Fibroblast of the aortic adventitia (primary cell): ENCODE measurements at regions not wholly inside any gene's neighbourhood (a gene's known extent, or its start where the extent isn't known, plus 50 kb on each side); places are given as distances from the start of the nearest gene placed in this dataset.

Source experiments
- DNase-seq: peaks from one replicate; pipeline ENCODE4 v3.0.0-alpha.2; 2010; ENCODE audit warnings: low read depth
- H3K4me3 ChIP-seq: 2 replicates; pipeline ENCODE4 v1.5.1; 2011; ENCODE audit warnings: low read depth, mild to moderate bottlenecking, control low read depth, low read length, moderate library complexity
- TF ChIP-seq, protein P1 (sequence below): IDR thresholded peaks from 2 replicates; pipeline ENCODE4 v1.5.1; 2011; ENCODE audit warnings: mild to moderate bottlenecking, low read length, control low read depth, inconsistent platforms; ENCODE audit not compliant: insufficient read depth

DNA sequence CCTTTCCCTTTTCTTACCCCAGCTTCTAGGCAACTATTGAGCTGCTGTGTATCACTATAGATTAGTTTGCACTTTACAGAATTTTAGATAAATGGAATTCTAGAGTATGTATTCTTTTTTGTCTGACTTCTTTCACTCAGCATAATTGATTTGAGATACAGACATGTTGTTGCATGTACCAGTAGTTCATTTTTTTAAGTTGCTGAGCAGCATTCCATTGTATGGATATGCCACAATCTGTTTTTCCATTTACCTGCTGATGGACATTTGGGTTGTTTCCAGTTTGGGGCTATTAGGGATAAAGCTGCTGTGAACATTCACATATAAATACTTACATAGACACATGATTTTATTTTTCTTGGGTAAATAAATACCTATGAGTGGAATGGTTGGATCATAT lies 135.7 kb downstream of the IGF1 start:
- H3K4me3 ChIP-seq: no peak overlapping the region
- TF ChIP-seq, protein P1, sequence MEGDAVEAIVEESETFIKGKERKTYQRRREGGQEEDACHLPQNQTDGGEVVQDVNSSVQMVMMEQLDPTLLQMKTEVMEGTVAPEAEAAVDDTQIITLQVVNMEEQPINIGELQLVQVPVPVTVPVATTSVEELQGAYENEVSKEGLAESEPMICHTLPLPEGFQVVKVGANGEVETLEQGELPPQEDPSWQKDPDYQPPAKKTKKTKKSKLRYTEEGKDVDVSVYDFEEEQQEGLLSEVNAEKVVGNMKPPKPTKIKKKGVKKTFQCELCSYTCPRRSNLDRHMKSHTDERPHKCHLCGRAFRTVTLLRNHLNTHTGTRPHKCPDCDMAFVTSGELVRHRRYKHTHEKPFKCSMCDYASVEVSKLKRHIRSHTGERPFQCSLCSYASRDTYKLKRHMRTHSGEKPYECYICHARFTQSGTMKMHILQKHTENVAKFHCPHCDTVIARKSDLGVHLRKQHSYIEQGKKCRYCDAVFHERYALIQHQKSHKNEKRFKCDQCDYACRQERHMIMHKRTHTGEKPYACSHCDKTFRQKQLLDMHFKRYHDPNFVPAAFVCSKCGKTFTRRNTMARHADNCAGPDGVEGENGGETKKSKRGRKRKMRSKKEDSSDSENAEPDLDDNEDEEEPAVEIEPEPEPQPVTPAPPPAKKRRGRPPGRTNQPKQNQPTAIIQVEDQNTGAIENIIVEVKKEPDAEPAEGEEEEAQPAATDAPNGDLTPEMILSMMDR: no peak
- DNase-seq: no peak

DNA sequence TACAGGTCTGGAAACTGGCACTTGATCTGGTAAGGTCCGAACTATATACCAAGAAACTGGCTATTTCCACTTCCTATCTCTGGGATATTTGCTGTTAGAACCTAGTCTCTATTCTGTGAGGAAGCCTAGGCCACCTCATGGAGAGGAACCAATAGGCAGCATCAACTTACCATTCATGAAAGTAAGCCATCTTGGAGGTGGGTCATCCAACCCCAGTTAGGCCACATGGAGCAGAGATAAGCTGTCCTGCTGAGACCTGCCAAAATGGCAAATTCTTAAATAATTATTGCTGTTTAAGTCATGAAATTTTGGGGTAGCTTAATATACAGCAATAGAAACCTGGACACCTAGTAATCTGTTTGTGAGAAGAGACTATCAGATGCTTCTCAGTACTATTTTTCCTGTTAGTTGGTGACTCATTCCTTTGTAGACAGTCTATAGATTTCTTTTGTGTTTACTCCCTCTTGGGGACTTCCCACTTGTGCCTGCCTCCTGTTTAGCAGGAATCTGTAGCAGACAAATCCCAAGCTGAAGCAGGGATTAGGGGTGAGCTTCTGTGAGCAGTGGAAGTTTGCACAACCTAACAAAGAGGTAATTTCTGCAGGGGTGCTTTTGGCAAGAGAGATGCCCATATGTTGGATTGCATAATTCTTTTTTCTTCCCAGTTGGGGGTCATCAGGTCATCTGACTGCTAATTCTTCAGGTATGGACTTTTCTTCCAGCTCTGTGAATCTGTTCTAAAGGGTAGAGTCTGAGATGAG lies 136.8 kb downstream of the IGF1 start:
- DNase-seq: no peak
- no peak overlapping the region for H3K4me3 ChIP-seq
- TF ChIP-seq, protein P1: no peak

DNA sequence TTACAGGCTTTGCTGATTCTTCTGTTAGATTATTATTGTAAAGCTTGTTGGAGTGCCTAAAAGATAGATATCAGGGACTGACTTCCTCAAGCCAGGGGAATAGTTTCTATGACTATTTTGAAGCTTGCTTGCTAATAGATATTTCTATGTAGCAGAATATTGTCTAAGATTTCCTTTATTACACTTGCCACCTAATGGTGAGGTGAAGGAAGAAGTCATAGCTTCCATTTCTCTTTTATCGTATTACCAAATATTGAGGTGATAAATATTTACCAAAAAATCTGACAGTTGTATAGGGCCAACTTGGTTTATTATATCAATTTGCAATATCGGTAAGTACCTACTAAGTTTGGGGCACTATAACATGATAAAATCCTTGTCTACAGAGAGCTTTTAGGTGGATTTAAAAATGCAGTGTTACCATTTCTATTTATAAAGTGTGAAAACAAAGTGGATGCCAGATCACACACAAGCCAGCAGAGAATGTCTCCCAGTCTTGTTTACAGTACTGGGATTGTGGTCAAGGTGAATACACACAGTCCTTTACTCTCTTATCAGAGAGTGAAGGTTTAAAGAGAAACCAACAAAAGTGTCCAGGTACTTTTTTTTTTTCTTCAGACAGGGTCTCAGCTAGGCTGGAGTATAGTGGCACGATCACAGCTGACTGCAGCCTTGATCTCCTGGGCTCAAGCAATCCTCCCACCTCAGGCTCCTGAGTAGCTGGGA lies 137.9 kb downstream of the IGF1 start:
- no peak overlapping the region for H3K4me3 ChIP-seq
- TF ChIP-seq, protein P1: no peak
- no peak for DNase-seq

DNA sequence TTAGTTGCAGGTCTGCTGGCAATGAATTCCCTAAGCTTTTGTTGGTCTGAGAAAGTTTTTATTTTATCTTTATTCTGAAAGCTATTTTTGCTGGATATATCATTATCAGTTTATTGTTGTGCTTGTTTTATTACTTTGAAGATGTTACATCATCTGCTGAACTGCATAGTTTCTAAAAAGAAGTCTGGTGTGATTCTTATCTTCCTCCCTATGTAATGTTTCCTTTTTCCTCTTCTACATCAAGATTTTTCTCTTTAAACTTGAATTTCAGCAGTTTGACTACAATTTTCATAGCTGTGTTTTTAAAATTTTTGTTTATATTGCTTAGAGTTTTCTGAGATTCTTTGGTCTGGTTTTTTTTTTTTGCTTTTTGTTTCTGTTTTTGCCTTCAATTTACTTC lies 137.1 kb upstream of the PMCH start:
- no peak for DNase-seq
- H3K4me3 ChIP-seq: no peak overlapping the region
- TF ChIP-seq, protein P1: no peak

DNA sequence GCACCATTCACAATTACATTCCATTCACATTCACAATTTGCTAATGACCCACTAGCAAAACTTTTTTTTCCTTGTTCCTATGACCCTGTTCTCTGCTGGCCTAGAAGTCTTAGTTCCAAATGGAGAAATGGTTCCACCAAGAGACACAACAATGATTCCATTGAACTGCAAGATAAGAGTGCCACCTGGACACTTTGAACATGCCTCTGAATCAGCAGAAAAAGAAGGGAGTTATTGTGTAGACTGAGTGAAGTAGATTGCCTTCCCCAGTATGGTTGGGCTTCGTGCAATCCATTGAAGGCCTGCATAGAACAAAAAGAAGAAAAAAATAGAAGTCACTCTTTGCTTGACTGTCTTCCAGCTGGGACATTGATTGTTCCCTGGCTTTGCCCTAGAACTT lies 133.8 kb upstream of the PMCH start:
- TF ChIP-seq, protein P1: no peak
- no peak overlapping the region for H3K4me3 ChIP-seq
- DNase-seq: no peak

DNA sequence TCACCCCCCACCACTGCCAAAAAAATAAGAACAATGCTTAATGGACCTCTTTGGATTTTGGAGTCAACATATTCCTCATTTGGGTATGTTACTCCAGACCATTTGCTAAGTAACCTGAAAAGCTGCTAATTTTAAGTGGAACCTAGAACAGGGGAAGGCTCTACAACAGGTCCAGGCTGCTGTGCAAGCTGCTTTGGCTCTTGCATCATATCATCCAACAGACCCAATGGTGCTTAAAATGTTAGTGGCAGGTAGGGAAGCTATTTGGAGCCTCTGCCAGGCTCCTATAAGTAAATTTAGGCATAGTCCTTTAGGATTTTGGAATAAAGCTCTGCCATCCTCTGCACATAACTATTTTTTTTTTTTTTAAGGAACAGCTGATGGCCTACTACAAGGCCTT lies 132.2 kb upstream of the PMCH start:
- DNase-seq: no peak
- no peak overlapping the region for H3K4me3 ChIP-seq
- TF ChIP-seq, protein P1: no peak
